Astrocyte (in vitro differentiated cells and primary cell): ENCODE measurements at regions not wholly inside any gene's neighbourhood (a gene's known extent, or its start where the extent isn't known, plus 50 kb on each side); places are given as distances from the start of the nearest gene placed in this dataset.
A peak's percentile ranks its signal among the peaks of the same experiment; 100 is the strongest.

ENCODE experiments used
- DNase-seq: peaks from one replicate; pipeline ENCODE4 v3.0.0-alpha.2; 2010; ENCODE audit warnings: low read depth
- FAIRE-seq: peaks from 2 replicates; lab custom pipeline; 2011; peaks lifted over from hg19 to GRCh38; lab: Jason Lieb, UNC
- H2AFZ ChIP-seq: 2 replicates; pipeline ENCODE4 v1.6.0; 2012; ENCODE audit warnings: low read depth, low read length, inconsistent platforms
- H3K27ac ChIP-seq: 2 replicates; pipeline ENCODE4 v1.5.1; 2011; ENCODE audit warnings: low read depth, low read length, inconsistent platforms
- H3K27me3 ChIP-seq: 2 replicates; pipeline ENCODE4 v1.6.0; 2011; ENCODE audit warnings: low read length, inconsistent platforms; ENCODE audit not compliant: insufficient read depth
- H3K36me3 ChIP-seq: 2 replicates; pipeline ENCODE4 v1.5.1; 2011; ENCODE audit warnings: low read length, inconsistent platforms; ENCODE audit not compliant: insufficient read depth
- H3K4me1 ChIP-seq: 2 replicates; pipeline ENCODE4 v1.5.1; 2011; ENCODE audit warnings: low read length, inconsistent platforms; ENCODE audit not compliant: insufficient read depth
- H3K4me2 ChIP-seq: 2 replicates; pipeline ENCODE4 v1.6.0; 2012; ENCODE audit warnings: low read length, inconsistent platforms
- H3K4me3 ChIP-seq: 2 replicates; pipeline ENCODE4 v1.5.1; 2011; ENCODE audit warnings: low read depth, mild to moderate bottlenecking, low read length, inconsistent platforms; ENCODE audit not compliant: insufficient read depth
- H3K79me2 ChIP-seq: 2 replicates; pipeline ENCODE4 v1.6.0; 2012; ENCODE audit warnings: mild to moderate bottlenecking, low read length, inconsistent platforms; ENCODE audit not compliant: insufficient read depth
- H3K9ac ChIP-seq: 2 replicates; pipeline ENCODE4 v1.6.0; 2012; ENCODE audit warnings: mild to moderate bottlenecking, low read length, inconsistent platforms
- H3K9me3 ChIP-seq: 2 replicates; pipeline ENCODE4 v1.5.1; 2012; ENCODE audit warnings: low read depth, mild to moderate bottlenecking, low read length, inconsistent platforms; ENCODE audit not compliant: insufficient read depth
- H4K20me1 ChIP-seq: 2 replicates; pipeline ENCODE4 v1.6.0; 2012; ENCODE audit warnings: low read length, inconsistent platforms; ENCODE audit not compliant: insufficient read depth
- H3K27ac Mint-ChIP-seq: one replicate; pipeline ENCODE4 v1.8.0; 2021; ENCODE audit warnings: mild to moderate bottlenecking, mixed read lengths; ENCODE audit not compliant: unreplicated experiment
- H3K27me3 Mint-ChIP-seq: one replicate; pipeline ENCODE4 v1.8.0; 2021; ENCODE audit warnings: low read depth, mixed read lengths; ENCODE audit not compliant: unreplicated experiment
- H3K36me3 Mint-ChIP-seq: one replicate; pipeline ENCODE4 v1.8.0; 2021; ENCODE audit warnings: low read depth, mixed read lengths; ENCODE audit not compliant: unreplicated experiment
- H3K4me1 Mint-ChIP-seq: one replicate; pipeline ENCODE4 v1.8.0; 2021; ENCODE audit warnings: low read depth, mixed read lengths; ENCODE audit not compliant: unreplicated experiment
- H3K4me3 Mint-ChIP-seq: one replicate; pipeline ENCODE4 v1.8.0; 2021; ENCODE audit warnings: mild to moderate bottlenecking, moderate library complexity, mixed read lengths; ENCODE audit not compliant: unreplicated experiment
- H3K9me3 Mint-ChIP-seq: one replicate; pipeline ENCODE4 v1.8.0; 2021; ENCODE audit warnings: mild to moderate bottlenecking, mixed read lengths; ENCODE audit not compliant: unreplicated experiment
- EZH2 ChIP-seq: IDR thresholded peaks from 2 replicates; pipeline ENCODE4 v1.6.1; 2012; ENCODE audit warnings: mild to moderate bottlenecking, low read length, inconsistent platforms; ENCODE audit not compliant: insufficient read depth
- TF ChIP-seq, protein P1 (sequence below): IDR thresholded peaks from 2 replicates; pipeline ENCODE4 v1.5.1; 2011; ENCODE audit warnings: low read depth, mild to moderate bottlenecking, inconsistent platforms, low read length, moderate library complexity; ENCODE audit not compliant: insufficient read depth

DNA sequence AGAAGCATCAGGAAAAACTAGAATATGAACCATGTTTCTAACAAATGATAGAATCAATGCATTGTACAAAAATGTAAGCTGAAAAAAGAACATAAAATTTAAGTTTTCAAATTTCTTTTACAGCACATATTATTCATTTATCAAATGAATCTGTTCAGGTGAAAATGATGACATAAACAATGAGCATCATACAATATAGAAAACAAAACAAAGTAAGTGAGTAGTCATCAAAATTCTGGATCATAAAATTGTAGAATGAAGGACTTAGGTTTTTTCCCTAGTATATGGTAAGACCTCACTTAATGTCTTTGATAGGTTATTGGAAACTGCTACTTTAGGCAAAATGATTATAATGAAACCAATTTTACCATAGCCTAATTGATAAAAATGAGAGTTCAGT is 427.0 kb upstream of the KCNH7 start:
- Histone ChIP-seq H3K4me2 (no peak overlapping the region), H3K79me2 (no peaks in the 10 kb centered on the region), H3K9ac (no peak overlapping the region), H3K9me3 (no peaks in the 10 kb centered on the region), H2AFZ (no peak overlapping the region), H3K27me3 (no peaks in the 10 kb centered on the region), H3K4me3 (no peak overlapping the region), H3K4me1 (peaks cover 5% of the 10 kb centered on the region), H3K27ac (no peak overlapping the region), H4K20me1 (no peaks in the 10 kb centered on the region), H3K36me3 (no peaks in the 10 kb centered on the region)
- Mint-ChIP-seq H3K27ac (no peak overlapping the region), H3K9me3 (no peaks in the 10 kb centered on the region), H3K4me1 (peaks cover 10% of the 10 kb centered on the region), H3K4me3 (no peak overlapping the region), H3K27me3 (no peaks in the 10 kb centered on the region), H3K36me3 (no peaks in the 10 kb centered on the region)
- TF ChIP-seq, protein P1, sequence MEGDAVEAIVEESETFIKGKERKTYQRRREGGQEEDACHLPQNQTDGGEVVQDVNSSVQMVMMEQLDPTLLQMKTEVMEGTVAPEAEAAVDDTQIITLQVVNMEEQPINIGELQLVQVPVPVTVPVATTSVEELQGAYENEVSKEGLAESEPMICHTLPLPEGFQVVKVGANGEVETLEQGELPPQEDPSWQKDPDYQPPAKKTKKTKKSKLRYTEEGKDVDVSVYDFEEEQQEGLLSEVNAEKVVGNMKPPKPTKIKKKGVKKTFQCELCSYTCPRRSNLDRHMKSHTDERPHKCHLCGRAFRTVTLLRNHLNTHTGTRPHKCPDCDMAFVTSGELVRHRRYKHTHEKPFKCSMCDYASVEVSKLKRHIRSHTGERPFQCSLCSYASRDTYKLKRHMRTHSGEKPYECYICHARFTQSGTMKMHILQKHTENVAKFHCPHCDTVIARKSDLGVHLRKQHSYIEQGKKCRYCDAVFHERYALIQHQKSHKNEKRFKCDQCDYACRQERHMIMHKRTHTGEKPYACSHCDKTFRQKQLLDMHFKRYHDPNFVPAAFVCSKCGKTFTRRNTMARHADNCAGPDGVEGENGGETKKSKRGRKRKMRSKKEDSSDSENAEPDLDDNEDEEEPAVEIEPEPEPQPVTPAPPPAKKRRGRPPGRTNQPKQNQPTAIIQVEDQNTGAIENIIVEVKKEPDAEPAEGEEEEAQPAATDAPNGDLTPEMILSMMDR, result no peak
- no peak for TF ChIP-seq EZH2
- DNase-seq (no peak), FAIRE-seq (no peak)

DNA sequence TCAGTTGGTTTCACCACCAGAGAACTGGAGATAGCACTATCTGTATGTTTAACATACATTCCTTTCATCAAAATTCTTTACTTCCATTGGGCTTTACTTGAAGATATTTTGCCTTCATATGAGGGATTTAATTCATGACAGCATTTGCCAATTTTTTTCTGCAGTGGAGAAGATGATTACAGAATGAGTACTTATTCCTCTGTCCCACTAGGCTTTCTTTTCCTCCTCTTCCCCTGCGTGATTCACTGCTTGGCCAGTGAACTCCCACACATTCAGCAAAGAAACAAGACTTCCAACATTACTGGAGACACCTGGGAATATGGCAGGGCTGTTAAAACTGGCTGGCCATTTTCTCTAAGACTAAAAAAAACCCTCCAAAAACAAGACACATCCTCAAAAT is 425.8 kb upstream of the KCNH7 start:
- no peak overlapping the region for H3K4me3 ChIP-seq
- no peaks in the 10 kb centered on the region for H3K36me3 Mint-ChIP-seq
- no peak overlapping the region for H3K27ac ChIP-seq
- FAIRE-seq, result no peak
- H4K20me1 ChIP-seq, result no peaks in the 10 kb centered on the region
- no peaks in the 10 kb centered on the region for H3K79me2 ChIP-seq
- no peak overlapping the region for H3K9ac ChIP-seq
- H3K27ac Mint-ChIP-seq, result no peak overlapping the region
- H3K4me3 Mint-ChIP-seq, result no peak overlapping the region
- DNase-seq, result peak; percentile 75
- H2AFZ ChIP-seq, result no peak overlapping the region
- no peaks in the 10 kb centered on the region for H3K36me3 ChIP-seq
- TF ChIP-seq, protein P1, result no peak
- no peak for TF ChIP-seq EZH2
- H3K9me3 ChIP-seq, result no peaks in the 10 kb centered on the region
- no peaks in the 10 kb centered on the region for H3K27me3 Mint-ChIP-seq
- peaks cover 10% of the 10 kb centered on the region for H3K4me1 Mint-ChIP-seq
- no peak overlapping the region for H3K4me2 ChIP-seq
- H3K4me1 ChIP-seq, result peaks cover 5% of the 10 kb centered on the region
- no peaks in the 10 kb centered on the region for H3K27me3 ChIP-seq
- no peaks in the 10 kb centered on the region for H3K9me3 Mint-ChIP-seq

DNA sequence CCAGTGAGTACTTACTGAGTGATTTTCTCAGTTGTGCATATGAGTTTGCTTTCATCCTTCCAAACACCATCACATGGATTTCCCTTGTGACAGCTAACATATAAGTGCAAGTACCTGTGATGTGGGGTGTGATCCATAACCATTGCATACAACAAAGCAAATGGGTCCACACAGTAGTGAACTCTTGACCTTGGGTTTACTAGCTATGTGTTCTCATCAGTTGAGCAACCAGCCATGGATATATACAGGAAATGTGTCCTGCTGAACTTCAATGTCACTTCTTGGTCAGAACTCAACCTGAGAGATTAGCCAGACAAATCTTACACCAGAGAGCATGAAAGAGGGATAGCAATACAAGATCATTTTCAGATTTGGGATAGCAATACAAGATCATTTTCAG is 420.9 kb upstream of the KCNH7 start:
- no peak for FAIRE-seq
- no peak overlapping the region for H3K4me3 ChIP-seq
- DNase-seq, result no peak
- H3K36me3 ChIP-seq, result no peaks in the 10 kb centered on the region
- no peaks in the 10 kb centered on the region for H3K9me3 ChIP-seq
- H3K36me3 Mint-ChIP-seq, result no peaks in the 10 kb centered on the region
- no peaks in the 10 kb centered on the region for H3K27me3 Mint-ChIP-seq
- no peak overlapping the region for H3K4me3 Mint-ChIP-seq
- no peak overlapping the region for H2AFZ ChIP-seq
- H3K79me2 ChIP-seq, result no peaks in the 10 kb centered on the region
- no peak overlapping the region for H3K27ac ChIP-seq
- no peaks in the 10 kb centered on the region for H3K9me3 Mint-ChIP-seq
- H3K4me1 ChIP-seq, result no peaks in the 10 kb centered on the region
- no peak overlapping the region for H3K4me2 ChIP-seq
- H3K9ac ChIP-seq, result no peak overlapping the region
- H3K4me1 Mint-ChIP-seq, result peaks cover 13% of the 10 kb centered on the region
- H3K27ac Mint-ChIP-seq, result no peak overlapping the region
- TF ChIP-seq, protein P1, result no peak
- TF ChIP-seq EZH2, result no peak
- no peaks in the 10 kb centered on the region for H4K20me1 ChIP-seq
- H3K27me3 ChIP-seq, result no peaks in the 10 kb centered on the region
